Right renal pelvis (tissue), 4 donors: ENCODE measurements at regions not wholly inside any gene's neighbourhood (a gene's known extent, or its start where the extent isn't known, plus 50 kb on each side); places are given as distances from the start of the nearest gene placed in this dataset.
A peak's percentile ranks its signal among the peaks of the same experiment; 100 is the strongest.
"Not testable (repeated sequence)": the region's sequence is repeated elsewhere in the genome, so short reads cannot be mapped to it uniquely, and the experiment has no call there.

ENCODE experiments used
- DNase-seq, 4 donors: peaks; one replicate each; pipeline ENCODE4 v3.0.0-alpha.2; 2013; ENCODE audit warnings: low read depth in 4 of 4, low spot score in 3 of 4, missing footprints in 1 of 4

GRCh38 chr1:214095896-214096295 lies 108.1 kb downstream of the PROX1 start:
- not testable (repeated sequence) for DNase-seq

GRCh38 chr1:214101246-214101645 lies 113.5 kb downstream of the PROX1 start:
- no peak for DNase-seq

GRCh38 chr1:214101828-214102227 lies 114.1 kb downstream of the PROX1 start:
- no peak for DNase-seq

- DNase-seq = no peak
These were observed 115.1 kb downstream of the PROX1 start for GRCh38 chr1:214102907-214103306.

- DNase-seq = no peak
These were observed 116.0 kb downstream of the PROX1 start for GRCh38 chr1:214103778-214104177.

- no peak for DNase-seq
These were observed 118.6 kb downstream of the PROX1 start for GRCh38 chr1:214106375-214106774.

- no peak for DNase-seq
These were observed 119.7 kb downstream of the PROX1 start for GRCh38 chr1:214107322-214108096.

GRCh38 chr1:214108097-214108446 lies 120.3 kb downstream of the PROX1 start:
- no peak for DNase-seq

GRCh38 chr1:214111796-214112195 lies 124.0 kb downstream of the PROX1 start:
- no peak for DNase-seq

GRCh38 chr1:214116258-214116657 lies 128.5 kb downstream of the PROX1 start:
- no peak for DNase-seq

- DNase-seq = no peak
These were observed 130.0 kb downstream of the PROX1 start for GRCh38 chr1:214117780-214118179.

GRCh38 chr1:214120191-214120590 lies 132.4 kb downstream of the PROX1 start:
- no peak for DNase-seq

- no peak for DNase-seq
These were observed 133.2 kb downstream of the PROX1 start for GRCh38 chr1:214120951-214121350.

GRCh38 chr1:214122110-214122509 lies 134.3 kb downstream of the PROX1 start:
- DNase-seq = no peak

GRCh38 chr1:214123061-214123784 lies 135.4 kb downstream of the PROX1 start:
- peak; percentile 50 to 61 (median 58) for DNase-seq

- DNase-seq = no peak
These were observed 136.6 kb downstream of the PROX1 start for GRCh38 chr1:214124281-214124805.

GRCh38 chr1:214124915-214125314 lies 137.1 kb downstream of the PROX1 start:
- DNase-seq = no peak

GRCh38 chr1:214125819-214126218 lies 138.0 kb downstream of the PROX1 start:
- DNase-seq = no peak

- DNase-seq = no peak
These were observed 138.9 kb downstream of the PROX1 start for GRCh38 chr1:214126697-214127146.

- no peak for DNase-seq
These were observed 139.9 kb downstream of the PROX1 start for GRCh38 chr1:214127705-214128104.

GRCh38 chr1:214135886-214136285 lies 145.1 kb upstream of the SMYD2 start:
- no peak for DNase-seq
